ENCODE measurements at regions not wholly inside any gene's neighbourhood (a gene's known extent, or its start where the extent isn't known, plus 50 kb on each side); places are given as distances from the start of the nearest gene placed in this dataset.
"Not testable (repeated sequence)": the region's sequence is repeated elsewhere in the genome, so short reads cannot be mapped to it uniquely, and the experiment has no call there.

GRCh38 chr22:26090821-26091220 is 78.4 kb upstream of the SEZ6L start:
- no peaks in the 10 kb centered on the region for H3K4me1 ChIP-seq (ENCODE audit: control insufficient read depth in 1 of 2, insufficient read depth in 2 of 2, low read depth in 1 of 2, low read length in 1 of 2)
- POLR2A ChIA-PET, result no interaction called here

DNA sequence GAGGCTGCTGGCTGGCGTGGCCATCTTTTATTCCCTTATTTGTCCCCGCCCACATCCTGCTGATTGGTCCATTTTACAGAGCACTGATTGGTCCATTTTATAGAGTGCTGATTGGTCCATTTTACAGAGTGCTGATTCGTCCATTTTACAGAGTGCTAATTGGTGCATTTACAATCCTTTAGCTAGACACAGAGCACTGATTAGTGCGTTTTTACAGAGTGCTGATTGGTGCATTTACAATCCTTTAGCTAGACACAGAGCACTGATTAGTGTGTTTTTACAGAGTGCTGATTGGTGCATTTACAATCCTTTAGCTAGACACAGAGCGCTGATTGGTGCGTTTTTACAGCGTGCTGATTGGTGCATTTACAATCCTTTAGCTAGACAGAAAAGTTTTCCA is 74.8 kb upstream of the SEZ6L start:
- H2AFZ ChIP-seq (ENCODE audit: low read depth); H3K9me3 ChIP-seq; POLR2A ChIA-PET; DNase-seq; H3K4me3 ChIP-seq (ENCODE audit: low read depth in 2 of 2, low read length in 1 of 2); H3K36me3 ChIP-seq (replicated peaks in 1 of 2; ENCODE audit: control insufficient read depth in 1 of 2, insufficient read depth in 2 of 2, low read length in 1 of 2); H4K20me1 ChIP-seq (ENCODE audit: insufficient read depth); H3K27me3 ChIP-seq (ENCODE audit: insufficient read depth); H3K9ac ChIP-seq; H3F3A ChIP-seq (replicated peaks; ENCODE audit: insufficient read depth); H3K9me2 ChIP-seq; H3K4me1 ChIP-seq (ENCODE audit: control insufficient read depth in 1 of 2, insufficient read depth in 2 of 2, low read depth in 1 of 2, low read length in 1 of 2); H3K79me2 ChIP-seq (ENCODE audit: insufficient read depth); H3K27ac ChIP-seq (ENCODE audit: low read depth in 2 of 2, low read length in 1 of 2); H3K4me2 ChIP-seq: not testable (repeated sequence)
- CTCF ChIA-PET, result interaction anchor here (0.9 kb wide), 1 partner anchor 236 kb away, joined by 3 read pairs; no protein-coding TSS in a partner anchor
- 34% methylated on average over 7 of the region's 7 CpGs for WGBS (ENCODE audit: low lambda C conversion rate)

More at GRCh38 chr22:26090821-26091220, 78.4 kb upstream of the SEZ6L start:
- Histone ChIP-seq H2AFZ (ENCODE audit: low read depth) (no peak overlapping the region), H3K4me2 (no peak overlapping the region), H3K9ac (no peak overlapping the region), H3K9me2 (no peaks in the 10 kb centered on the region), H3F3A (replicated peaks; ENCODE audit: insufficient read depth) (no peaks in the 10 kb centered on the region), H3K79me2 (ENCODE audit: insufficient read depth) (no peaks in the 10 kb centered on the region), H3K4me3 (ENCODE audit: low read depth in 2 of 2, low read length in 1 of 2) (no peak overlapping the region), H4K20me1 (ENCODE audit: insufficient read depth) (no peaks in the 10 kb centered on the region), H3K27ac (ENCODE audit: low read depth in 2 of 2, low read length in 1 of 2) (no peak overlapping the region), H3K36me3 (replicated peaks in 1 of 2; ENCODE audit: control insufficient read depth in 1 of 2, insufficient read depth in 2 of 2, low read length in 1 of 2) (no peaks in the 10 kb centered on the region), H3K9me3 (no peaks in the 10 kb centered on the region), H3K27me3 (ENCODE audit: insufficient read depth) (no peaks in the 10 kb centered on the region)
- 13% methylated on average over 6 of the region's 6 CpGs for WGBS (ENCODE audit: low lambda C conversion rate)
- TF ChIP-seq MXI1 (IDR thresholded peaks at IDR 0.05; ENCODE audit: low read depth, low read length), result no peak
- no peak for TF ChIP-seq SIN3A (IDR thresholded peaks at IDR 0.05; ENCODE audit: borderline replicate concordance, low read depth, low read length)
- no peak for TF ChIP-seq EZH2phosphoT487 (IDR thresholded peaks at IDR 0.05; ENCODE audit: borderline replicate concordance, low read depth)
- DNase-seq, result no peak
- CTCF ChIA-PET, result interaction anchor here (1.5 kb wide), 1 partner anchor 10 kb away, joined by 6 read pairs; no protein-coding TSS in a partner anchor

DNA sequence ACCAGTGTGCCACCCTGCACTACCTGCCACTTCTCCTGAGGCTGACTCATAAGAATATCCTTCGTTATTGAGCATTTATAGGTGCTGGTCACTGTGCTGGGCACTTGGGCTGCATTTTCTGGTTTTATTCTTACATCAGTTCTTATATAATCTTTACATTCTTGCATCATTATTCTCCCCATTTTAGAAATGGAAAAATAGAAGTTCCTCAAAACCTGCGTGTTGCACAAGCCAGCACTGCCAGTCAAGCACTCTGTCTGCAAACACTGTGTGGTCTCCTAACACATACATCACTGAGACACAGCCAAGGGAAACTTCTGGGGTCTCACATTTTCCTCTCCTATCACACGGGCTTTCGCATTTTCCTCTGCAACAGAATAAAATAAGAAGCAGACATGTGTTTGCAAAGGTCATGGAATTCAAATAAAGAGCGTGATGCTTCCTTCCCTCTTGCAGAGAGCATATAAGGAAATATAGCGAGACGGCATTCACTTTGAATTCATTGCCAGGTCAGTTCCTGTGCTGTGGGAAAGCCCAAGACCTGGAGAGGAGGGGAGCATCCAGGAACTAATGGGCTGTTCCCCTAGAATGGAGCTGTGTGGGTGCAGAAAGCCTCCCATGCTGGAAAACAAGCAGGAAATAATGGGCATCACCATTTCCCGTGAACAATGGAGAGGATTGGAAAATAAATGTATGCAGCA is 73.9 kb upstream of the SEZ6L start:
- 26% methylated on average over 8 of the region's 8 CpGs for WGBS (ENCODE audit: low lambda C conversion rate)
- POLR2A ChIA-PET, result no interaction called here
- CTCF ChIA-PET, result interaction anchor here (0.8 kb wide), 1 partner anchor 9 kb away, joined by 3 read pairs; no protein-coding TSS in a partner anchor
- no peak for TF ChIP-seq NRF1 (IDR thresholded peaks at IDR 0.05; ENCODE audit: low read depth, low read length)
- TF ChIP-seq YY1 (IDR thresholded peaks at IDR 0.05; ENCODE audit: low read depth), result no peak
- TF ChIP-seq EZH2phosphoT487 (IDR thresholded peaks at IDR 0.05; ENCODE audit: borderline replicate concordance, low read depth), result no peak
- TF ChIP-seq TAF1 (IDR thresholded peaks at IDR 0.05; ENCODE audit: borderline replicate concordance, low read depth, low read length), result no peak
- TF ChIP-seq, protein P1, sequence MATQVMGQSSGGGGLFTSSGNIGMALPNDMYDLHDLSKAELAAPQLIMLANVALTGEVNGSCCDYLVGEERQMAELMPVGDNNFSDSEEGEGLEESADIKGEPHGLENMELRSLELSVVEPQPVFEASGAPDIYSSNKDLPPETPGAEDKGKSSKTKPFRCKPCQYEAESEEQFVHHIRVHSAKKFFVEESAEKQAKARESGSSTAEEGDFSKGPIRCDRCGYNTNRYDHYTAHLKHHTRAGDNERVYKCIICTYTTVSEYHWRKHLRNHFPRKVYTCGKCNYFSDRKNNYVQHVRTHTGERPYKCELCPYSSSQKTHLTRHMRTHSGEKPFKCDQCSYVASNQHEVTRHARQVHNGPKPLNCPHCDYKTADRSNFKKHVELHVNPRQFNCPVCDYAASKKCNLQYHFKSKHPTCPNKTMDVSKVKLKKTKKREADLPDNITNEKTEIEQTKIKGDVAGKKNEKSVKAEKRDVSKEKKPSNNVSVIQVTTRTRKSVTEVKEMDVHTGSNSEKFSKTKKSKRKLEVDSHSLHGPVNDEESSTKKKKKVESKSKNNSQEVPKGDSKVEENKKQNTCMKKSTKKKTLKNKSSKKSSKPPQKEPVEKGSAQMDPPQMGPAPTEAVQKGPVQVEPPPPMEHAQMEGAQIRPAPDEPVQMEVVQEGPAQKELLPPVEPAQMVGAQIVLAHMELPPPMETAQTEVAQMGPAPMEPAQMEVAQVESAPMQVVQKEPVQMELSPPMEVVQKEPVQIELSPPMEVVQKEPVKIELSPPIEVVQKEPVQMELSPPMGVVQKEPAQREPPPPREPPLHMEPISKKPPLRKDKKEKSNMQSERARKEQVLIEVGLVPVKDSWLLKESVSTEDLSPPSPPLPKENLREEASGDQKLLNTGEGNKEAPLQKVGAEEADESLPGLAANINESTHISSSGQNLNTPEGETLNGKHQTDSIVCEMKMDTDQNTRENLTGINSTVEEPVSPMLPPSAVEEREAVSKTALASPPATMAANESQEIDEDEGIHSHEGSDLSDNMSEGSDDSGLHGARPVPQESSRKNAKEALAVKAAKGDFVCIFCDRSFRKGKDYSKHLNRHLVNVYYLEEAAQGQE (IDR thresholded peaks at IDR 0.05; ENCODE audit: low read depth, low read length), result no peak
- TF ChIP-seq NFIC (IDR thresholded peaks at IDR 0.05; ENCODE audit: borderline replicate concordance), result no peak
- TF ChIP-seq, protein P2, sequence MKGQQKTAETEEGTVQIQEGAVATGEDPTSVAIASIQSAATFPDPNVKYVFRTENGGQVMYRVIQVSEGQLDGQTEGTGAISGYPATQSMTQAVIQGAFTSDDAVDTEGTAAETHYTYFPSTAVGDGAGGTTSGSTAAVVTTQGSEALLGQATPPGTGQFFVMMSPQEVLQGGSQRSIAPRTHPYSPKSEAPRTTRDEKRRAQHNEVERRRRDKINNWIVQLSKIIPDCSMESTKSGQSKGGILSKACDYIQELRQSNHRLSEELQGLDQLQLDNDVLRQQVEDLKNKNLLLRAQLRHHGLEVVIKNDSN (IDR thresholded peaks at IDR 0.05; ENCODE audit: borderline replicate concordance, low read depth), result no peak
- TF ChIP-seq MEF2A (IDR thresholded peaks at IDR 0.05; ENCODE audit: borderline replicate concordance, low read depth), result no peak
- no peak for TF ChIP-seq FOXM1 (IDR thresholded peaks at IDR 0.05; ENCODE audit: low read depth)
- TF ChIP-seq, protein P3, sequence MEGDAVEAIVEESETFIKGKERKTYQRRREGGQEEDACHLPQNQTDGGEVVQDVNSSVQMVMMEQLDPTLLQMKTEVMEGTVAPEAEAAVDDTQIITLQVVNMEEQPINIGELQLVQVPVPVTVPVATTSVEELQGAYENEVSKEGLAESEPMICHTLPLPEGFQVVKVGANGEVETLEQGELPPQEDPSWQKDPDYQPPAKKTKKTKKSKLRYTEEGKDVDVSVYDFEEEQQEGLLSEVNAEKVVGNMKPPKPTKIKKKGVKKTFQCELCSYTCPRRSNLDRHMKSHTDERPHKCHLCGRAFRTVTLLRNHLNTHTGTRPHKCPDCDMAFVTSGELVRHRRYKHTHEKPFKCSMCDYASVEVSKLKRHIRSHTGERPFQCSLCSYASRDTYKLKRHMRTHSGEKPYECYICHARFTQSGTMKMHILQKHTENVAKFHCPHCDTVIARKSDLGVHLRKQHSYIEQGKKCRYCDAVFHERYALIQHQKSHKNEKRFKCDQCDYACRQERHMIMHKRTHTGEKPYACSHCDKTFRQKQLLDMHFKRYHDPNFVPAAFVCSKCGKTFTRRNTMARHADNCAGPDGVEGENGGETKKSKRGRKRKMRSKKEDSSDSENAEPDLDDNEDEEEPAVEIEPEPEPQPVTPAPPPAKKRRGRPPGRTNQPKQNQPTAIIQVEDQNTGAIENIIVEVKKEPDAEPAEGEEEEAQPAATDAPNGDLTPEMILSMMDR (IDR thresholded peaks at IDR 0.05), result no peak
- no peak for TF ChIP-seq MAX (IDR thresholded peaks at IDR 0.05; ENCODE audit: low read depth)

More for the DNA sequence above, 73.9 kb upstream of the SEZ6L start:
- Histone ChIP-seq H3K9me2 (no peaks in the 10 kb centered on the region), H3K36me3 (replicated peaks in 1 of 2; ENCODE audit: control insufficient read depth in 1 of 2, insufficient read depth in 2 of 2, low read length in 1 of 2) (no peaks in the 10 kb centered on the region), H3K27ac (ENCODE audit: low read depth in 2 of 2, low read length in 1 of 2) (no peak overlapping the region), H3K9me3 (no peaks in the 10 kb centered on the region), H3K4me3 (ENCODE audit: low read depth in 2 of 2, low read length in 1 of 2) (no peak overlapping the region), H3K4me2 (no peak overlapping the region), H3F3A (replicated peaks; ENCODE audit: insufficient read depth) (no peaks in the 10 kb centered on the region), H3K4me1 (ENCODE audit: control insufficient read depth in 1 of 2, insufficient read depth in 2 of 2, low read depth in 1 of 2, low read length in 1 of 2) (no peaks in the 10 kb centered on the region), H4K20me1 (ENCODE audit: insufficient read depth) (no peaks in the 10 kb centered on the region), H3K9ac (no peak overlapping the region), H3K27me3 (ENCODE audit: insufficient read depth) (no peaks in the 10 kb centered on the region), H3K79me2 (ENCODE audit: insufficient read depth) (no peaks in the 10 kb centered on the region), H2AFZ (ENCODE audit: low read depth) (no peak overlapping the region)
- no peak for DNase-seq
